22Rv1 (cell line): ENCODE measurements at regions not wholly inside any gene's neighbourhood (a gene's known extent, or its start where the extent isn't known, plus 50 kb on each side); places are given as distances from the start of the nearest gene placed in this dataset.

Source experiments
- CTCF ChIP-seq: fragments of 450-650 bp; IDR thresholded peaks from 2 replicates; pipeline ENCODE4 v1.5.1; 2017; ENCODE audit warnings: mild to moderate bottlenecking
- ZFX ChIP-seq: fragments of 450-650 bp; IDR thresholded peaks from 2 replicates; pipeline ENCODE4 v1.6.1; 2017; ENCODE audit warnings: antibody characterized with exemption, borderline replicate concordance

DNA sequence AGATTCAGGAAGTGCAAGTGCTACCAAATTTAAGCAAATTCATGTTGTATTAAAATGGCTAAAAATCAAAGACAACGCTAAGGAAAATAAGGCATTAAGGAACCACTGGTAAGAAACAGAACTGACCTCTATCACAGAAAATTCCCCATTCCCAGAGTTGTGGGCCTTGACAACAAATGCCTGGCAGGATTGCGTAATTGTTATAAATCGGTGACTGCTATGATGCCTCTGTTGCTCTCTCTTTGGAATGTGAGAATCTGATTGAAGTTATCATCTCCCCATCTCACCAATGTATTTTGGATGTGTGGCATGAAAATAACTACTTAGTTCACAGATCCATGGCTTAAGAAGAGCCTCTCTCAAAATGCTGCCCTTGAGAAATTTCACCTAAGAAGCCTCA lies 257.3 kb downstream of the OGFRL1 start:
- TF ChIP-seq CTCF (no peak), ZFX (no peak)
